GM06990 (cell line): ENCODE measurements at regions not wholly inside any gene's neighbourhood (a gene's known extent, or its start where the extent isn't known, plus 50 kb on each side); places are given as distances from the start of the nearest gene placed in this dataset.
"Not testable (repeated sequence)": the region's sequence is repeated elsewhere in the genome, so short reads cannot be mapped to it uniquely, and the experiment has no call there.

Experiments
- DNase-seq: peaks from one replicate; pipeline ENCODE4 v3.0.0-alpha.2; 2011; ENCODE audit not compliant: insufficient read length; ENCODE audit errors: extremely low read depth
- H3K27me3 ChIP-seq: replicated peaks from 2 replicates; pipeline ENCODE4 v1.6.0; 2011; ENCODE audit warnings: low read length; ENCODE audit not compliant: control insufficient read depth, insufficient read depth
- H3K36me3 ChIP-seq: 2 replicates; pipeline ENCODE4 v1.5.1; 2011; ENCODE audit warnings: low read length; ENCODE audit not compliant: control insufficient read depth, insufficient read depth
- H3K4me3 ChIP-seq: replicated peaks from 2 replicates; pipeline ENCODE4 v1.5.1; 2011; ENCODE audit warnings: low read depth, mild to moderate bottlenecking, control low read depth, low read length
- TF ChIP-seq, protein P1 (sequence below): IDR thresholded peaks from 2 replicates; pipeline ENCODE4 v1.5.1; 2011; ENCODE audit warnings: low read length, control low read depth, mild to moderate bottlenecking, inconsistent platforms; ENCODE audit not compliant: insufficient read depth, poor library complexity, severe bottlenecking

DNA sequence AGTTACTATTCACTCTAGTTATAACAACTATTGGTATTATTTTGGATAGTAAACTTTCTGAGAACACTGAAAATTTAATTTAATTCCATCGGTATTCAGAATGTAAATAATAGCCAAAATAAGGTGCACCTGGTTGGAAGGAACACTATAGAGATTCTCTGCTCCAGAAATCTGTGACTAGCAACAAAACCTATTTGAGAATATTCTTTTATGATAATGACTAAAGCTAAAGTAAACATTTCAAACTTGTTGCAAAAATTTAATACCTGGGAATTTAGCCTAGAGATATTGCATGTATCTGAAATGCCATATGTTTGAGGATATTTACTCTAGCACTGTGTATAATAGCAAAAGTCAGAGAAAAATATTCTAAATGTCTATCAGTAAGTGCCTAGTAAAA lies 144.1 kb downstream of the PLK2 start:
- Histone ChIP-seq H3K27me3 (no peaks in the 10 kb centered on the region), H3K4me3 (no peak overlapping the region), H3K36me3 (no peaks in the 10 kb centered on the region)
- no peak for DNase-seq
- TF ChIP-seq, protein P1, sequence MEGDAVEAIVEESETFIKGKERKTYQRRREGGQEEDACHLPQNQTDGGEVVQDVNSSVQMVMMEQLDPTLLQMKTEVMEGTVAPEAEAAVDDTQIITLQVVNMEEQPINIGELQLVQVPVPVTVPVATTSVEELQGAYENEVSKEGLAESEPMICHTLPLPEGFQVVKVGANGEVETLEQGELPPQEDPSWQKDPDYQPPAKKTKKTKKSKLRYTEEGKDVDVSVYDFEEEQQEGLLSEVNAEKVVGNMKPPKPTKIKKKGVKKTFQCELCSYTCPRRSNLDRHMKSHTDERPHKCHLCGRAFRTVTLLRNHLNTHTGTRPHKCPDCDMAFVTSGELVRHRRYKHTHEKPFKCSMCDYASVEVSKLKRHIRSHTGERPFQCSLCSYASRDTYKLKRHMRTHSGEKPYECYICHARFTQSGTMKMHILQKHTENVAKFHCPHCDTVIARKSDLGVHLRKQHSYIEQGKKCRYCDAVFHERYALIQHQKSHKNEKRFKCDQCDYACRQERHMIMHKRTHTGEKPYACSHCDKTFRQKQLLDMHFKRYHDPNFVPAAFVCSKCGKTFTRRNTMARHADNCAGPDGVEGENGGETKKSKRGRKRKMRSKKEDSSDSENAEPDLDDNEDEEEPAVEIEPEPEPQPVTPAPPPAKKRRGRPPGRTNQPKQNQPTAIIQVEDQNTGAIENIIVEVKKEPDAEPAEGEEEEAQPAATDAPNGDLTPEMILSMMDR: no peak

DNA sequence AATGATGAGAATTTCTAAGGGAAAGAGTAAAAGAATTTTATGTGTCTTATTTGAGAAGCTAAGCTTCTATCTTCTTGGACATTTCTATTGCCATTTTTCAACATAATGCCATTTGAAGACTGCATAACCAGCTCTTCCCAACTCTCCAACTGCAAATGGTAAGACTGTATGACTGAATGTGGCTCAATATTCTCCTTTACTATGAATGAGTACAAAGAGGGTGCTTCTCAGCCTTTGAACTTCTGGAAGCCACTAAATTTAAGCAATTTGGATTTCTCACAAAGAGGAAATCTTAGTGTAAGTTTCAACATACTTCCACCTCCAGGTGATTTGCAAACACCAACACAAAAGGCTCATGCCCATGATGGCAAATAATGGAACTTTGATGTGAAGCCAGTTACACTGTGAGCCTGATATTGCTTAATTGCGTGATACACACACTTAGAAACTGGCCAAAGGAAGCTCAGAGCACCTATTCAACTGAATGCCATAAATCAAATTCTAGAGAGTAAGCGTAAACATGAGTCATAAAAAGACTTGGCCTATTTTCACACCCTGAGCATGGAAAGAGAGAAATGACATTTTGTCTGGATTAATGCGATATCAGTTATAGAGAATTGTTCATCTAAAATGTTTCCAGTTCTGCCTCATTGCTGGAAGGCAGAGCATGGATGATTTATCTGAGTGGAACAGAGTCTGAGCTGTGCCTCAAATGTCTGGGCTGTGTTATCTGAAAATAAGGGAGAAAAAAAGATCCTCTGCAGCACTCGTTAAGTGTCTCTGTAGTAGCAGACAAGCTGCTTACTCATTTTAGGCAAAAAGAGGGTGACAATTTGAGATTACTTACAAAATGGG lies 145.3 kb downstream of the PLK2 start:
- H3K36me3 ChIP-seq: no peaks in the 10 kb centered on the region
- H3K27me3 ChIP-seq: no peaks in the 10 kb centered on the region
- DNase-seq: no peak
- H3K4me3 ChIP-seq: no peak overlapping the region
- TF ChIP-seq, protein P1: no peak

DNA sequence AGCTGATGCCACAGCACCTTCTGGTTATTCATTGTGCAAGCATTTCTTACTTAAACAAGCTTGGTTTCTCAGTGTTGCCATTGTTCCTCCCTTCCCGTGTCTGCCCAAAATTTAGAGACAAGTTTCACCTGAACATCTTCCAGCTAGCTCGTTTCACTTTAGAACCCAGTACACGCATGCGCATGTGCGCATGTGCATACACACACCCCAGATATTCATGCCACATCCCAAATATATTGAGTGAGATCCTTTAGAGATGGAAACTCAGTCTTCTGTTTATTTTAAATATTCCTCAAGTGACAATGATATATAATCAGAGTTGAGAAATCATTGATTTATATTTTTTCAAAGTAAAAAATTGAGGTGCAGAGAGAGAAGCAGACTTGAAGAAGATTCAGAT lies 147.6 kb downstream of the PLK2 start:
- TF ChIP-seq, protein P1: no peak
- Histone ChIP-seq H3K27me3 (no peaks in the 10 kb centered on the region), H3K4me3 (no peak overlapping the region), H3K36me3 (no peaks in the 10 kb centered on the region)
- no peak for DNase-seq

DNA sequence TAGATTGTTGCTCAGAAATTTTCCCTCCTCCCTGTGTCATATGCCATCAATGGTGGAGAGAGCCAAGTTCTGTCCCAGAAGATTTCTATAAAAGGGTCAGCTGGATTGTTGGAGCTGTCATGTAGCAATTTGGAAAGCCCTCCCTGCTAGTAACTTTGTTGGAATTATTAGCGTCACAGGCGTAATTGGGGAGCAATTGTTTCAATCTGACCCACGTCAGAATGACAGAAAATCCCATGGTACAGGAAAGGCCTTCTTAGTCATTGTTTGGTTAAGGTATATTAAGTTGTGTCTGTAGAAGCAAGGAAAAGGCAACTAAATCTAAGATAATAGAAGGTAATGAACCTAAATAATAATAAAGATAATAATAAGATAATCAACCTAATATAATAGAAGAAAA lies 148.4 kb downstream of the PLK2 start:
- TF ChIP-seq, protein P1: no peak
- no peaks in the 10 kb centered on the region for H3K27me3 ChIP-seq
- no peak overlapping the region for H3K4me3 ChIP-seq
- H3K36me3 ChIP-seq: no peaks in the 10 kb centered on the region
- no peak for DNase-seq

DNA sequence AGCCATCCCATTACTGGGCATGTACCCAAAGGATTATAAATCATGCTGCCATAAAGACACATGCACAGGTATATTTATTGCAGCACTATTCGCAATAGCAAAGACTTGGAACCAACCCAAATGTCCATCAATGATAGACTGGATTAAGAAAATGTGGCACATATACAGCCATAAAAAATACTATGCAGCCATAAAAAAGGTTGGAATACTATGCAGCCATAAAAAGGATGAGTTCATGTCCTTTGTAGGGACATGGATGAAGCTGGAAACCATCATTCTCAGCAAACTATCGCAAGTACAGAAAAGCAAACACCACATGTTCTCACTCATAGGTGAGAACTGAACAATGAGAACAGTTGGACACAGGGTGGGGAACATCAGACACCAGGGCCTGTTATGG lies 151.5 kb downstream of the PLK2 start:
- H3K27me3 ChIP-seq, DNase-seq, H3K36me3 ChIP-seq, H3K4me3 ChIP-seq: not testable (repeated sequence)

DNA sequence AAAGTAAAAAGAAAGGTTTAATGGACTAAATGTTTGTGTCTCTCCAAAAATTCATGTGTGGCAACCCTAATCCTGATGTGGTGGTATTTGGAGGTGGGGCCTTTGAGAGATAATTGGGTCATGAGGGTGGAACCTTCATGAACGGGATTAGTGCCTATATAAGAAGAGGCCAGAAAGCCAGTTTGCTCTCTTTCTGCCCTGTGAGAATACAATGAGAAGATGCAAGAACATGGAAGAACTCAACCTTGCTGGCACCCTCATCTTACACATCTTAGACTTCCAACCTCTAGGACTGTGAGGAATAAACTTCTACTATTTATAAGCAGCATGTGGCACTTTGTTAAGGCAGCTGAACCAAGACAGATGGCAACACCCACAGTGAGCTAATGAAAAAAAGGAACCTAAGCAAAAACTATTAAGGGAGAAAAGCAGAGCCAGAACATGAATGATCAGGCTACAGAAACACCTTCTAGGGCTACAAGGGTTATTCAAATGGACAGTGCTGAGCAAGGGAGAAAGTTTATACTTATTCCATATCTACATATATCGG lies 159.5 kb downstream of the PLK2 start:
- Histone ChIP-seq H3K36me3 (no peaks in the 10 kb centered on the region), H3K4me3 (no peak overlapping the region), H3K27me3 (no peaks in the 10 kb centered on the region)
- TF ChIP-seq, protein P1: no peak
- DNase-seq: no peak
